ENCODE measurements at regions not wholly inside any gene's neighbourhood (a gene's known extent, or its start where the extent isn't known, plus 50 kb on each side); places are given as distances from the start of the nearest gene placed in this dataset.

GRCh38 chr5:164301708-164302107 lies 796.3 kb downstream of the MAT2B start:
- intact Hi-C loops (cut with micrococcal nuclease): no loop called here
- H3K36me3 ChIP-seq (ENCODE audit: control insufficient read depth, insufficient read depth, low read length): no peaks in the 10 kb centered on the region
- no peak overlapping the region for H3K27ac ChIP-seq (ENCODE audit: low read length)
- H3K4me1 ChIP-seq (ENCODE audit: control insufficient read depth, insufficient read depth, low read length): no peaks in the 10 kb centered on the region
- H3K4me3 ChIP-seq (ENCODE audit: low read length): no peak overlapping the region
- ATAC-seq (no peak), DNase-seq (no peak)
- Mint-ChIP-seq H3K9me3 (peaks cover 3 to 7% of the 10 kb centered on the region in 2 donors), H3K27ac (no peak overlapping the region), H3K4me3 (no peak overlapping the region), H3K4me1 (peaks cover 0 to 5% of the 10 kb centered on the region in 2 donors), H3K27me3 (ENCODE audit: low read depth in 2 of 2) (no peaks in the 10 kb centered on the region), H3K36me3 (no peaks in the 10 kb centered on the region)
- no peaks in the 10 kb centered on the region for H3K9me3 ChIP-seq (ENCODE audit: control insufficient read depth, insufficient read depth, low read length)
- WGBS (ENCODE audit: insufficient coverage): 33% methylated on average over 1 of the region's 3 CpGs
- H3K27me3 ChIP-seq (ENCODE audit: control insufficient read depth, insufficient read depth, low read length): no peaks in the 10 kb centered on the region
- TF ChIP-seq, protein P1, sequence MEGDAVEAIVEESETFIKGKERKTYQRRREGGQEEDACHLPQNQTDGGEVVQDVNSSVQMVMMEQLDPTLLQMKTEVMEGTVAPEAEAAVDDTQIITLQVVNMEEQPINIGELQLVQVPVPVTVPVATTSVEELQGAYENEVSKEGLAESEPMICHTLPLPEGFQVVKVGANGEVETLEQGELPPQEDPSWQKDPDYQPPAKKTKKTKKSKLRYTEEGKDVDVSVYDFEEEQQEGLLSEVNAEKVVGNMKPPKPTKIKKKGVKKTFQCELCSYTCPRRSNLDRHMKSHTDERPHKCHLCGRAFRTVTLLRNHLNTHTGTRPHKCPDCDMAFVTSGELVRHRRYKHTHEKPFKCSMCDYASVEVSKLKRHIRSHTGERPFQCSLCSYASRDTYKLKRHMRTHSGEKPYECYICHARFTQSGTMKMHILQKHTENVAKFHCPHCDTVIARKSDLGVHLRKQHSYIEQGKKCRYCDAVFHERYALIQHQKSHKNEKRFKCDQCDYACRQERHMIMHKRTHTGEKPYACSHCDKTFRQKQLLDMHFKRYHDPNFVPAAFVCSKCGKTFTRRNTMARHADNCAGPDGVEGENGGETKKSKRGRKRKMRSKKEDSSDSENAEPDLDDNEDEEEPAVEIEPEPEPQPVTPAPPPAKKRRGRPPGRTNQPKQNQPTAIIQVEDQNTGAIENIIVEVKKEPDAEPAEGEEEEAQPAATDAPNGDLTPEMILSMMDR (IDR thresholded peaks at IDR 0.05): no peak

DNA sequence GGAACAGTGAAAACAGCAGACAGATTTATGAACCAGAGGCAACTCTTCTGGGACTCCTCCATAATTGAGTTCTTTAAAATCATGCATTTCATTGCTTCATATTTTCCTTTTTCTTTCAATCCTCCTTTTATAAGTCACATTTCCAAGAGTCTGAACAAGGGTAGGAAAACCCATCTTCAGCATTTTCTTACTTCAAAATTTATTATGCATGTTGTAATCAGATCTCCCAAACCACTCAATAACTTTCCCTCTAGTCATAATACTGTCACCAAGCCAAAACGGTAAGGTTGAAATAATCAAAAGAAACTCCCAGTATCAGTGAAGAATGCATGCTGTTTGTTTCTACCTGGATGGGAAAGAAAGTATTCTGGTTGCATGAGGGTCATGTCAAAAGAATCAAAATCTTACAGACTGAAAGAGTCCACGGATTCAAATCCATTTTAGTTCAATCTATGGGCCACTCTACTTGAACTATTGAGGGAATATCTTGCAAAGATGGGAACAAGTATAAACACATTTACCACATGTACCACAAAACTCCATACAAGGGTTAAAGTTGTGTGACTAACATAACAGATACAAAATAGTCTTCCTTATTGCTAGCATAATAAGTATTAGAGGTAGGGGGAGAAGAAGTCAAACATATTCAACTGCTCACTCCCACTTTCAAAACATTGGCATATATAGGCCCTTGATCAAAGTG lies 797.3 kb downstream of the MAT2B start:
- no peak overlapping the region for H3K4me3 ChIP-seq (ENCODE audit: low read length)
- no peaks in the 10 kb centered on the region for H3K4me1 ChIP-seq (ENCODE audit: control insufficient read depth, insufficient read depth, low read length)
- H3K9me3 Mint-ChIP-seq: peaks cover 3 to 7% of the 10 kb centered on the region in 2 donors
- ATAC-seq (no peak), DNase-seq (no peak)
- H3K36me3 ChIP-seq (ENCODE audit: control insufficient read depth, insufficient read depth, low read length): no peaks in the 10 kb centered on the region
- H3K27me3 Mint-ChIP-seq (ENCODE audit: low read depth in 2 of 2): no peaks in the 10 kb centered on the region
- H3K4me3 Mint-ChIP-seq: no peak overlapping the region
- WGBS (ENCODE audit: insufficient coverage): 70% methylated on average over 2 of the region's 2 CpGs
- no peaks in the 10 kb centered on the region for H3K36me3 Mint-ChIP-seq
- H3K9me3 ChIP-seq (ENCODE audit: control insufficient read depth, insufficient read depth, low read length): no peaks in the 10 kb centered on the region
- H3K27me3 ChIP-seq (ENCODE audit: control insufficient read depth, insufficient read depth, low read length): no peaks in the 10 kb centered on the region
- H3K27ac Mint-ChIP-seq: no peak overlapping the region
- intact Hi-C loops (cut with micrococcal nuclease): no loop called here
- no peak overlapping the region for H3K27ac ChIP-seq (ENCODE audit: low read length)
- TF ChIP-seq, protein P1 (IDR thresholded peaks at IDR 0.05): no peak
- peaks cover 0 to 5% of the 10 kb centered on the region in 2 donors for H3K4me1 Mint-ChIP-seq

DNA sequence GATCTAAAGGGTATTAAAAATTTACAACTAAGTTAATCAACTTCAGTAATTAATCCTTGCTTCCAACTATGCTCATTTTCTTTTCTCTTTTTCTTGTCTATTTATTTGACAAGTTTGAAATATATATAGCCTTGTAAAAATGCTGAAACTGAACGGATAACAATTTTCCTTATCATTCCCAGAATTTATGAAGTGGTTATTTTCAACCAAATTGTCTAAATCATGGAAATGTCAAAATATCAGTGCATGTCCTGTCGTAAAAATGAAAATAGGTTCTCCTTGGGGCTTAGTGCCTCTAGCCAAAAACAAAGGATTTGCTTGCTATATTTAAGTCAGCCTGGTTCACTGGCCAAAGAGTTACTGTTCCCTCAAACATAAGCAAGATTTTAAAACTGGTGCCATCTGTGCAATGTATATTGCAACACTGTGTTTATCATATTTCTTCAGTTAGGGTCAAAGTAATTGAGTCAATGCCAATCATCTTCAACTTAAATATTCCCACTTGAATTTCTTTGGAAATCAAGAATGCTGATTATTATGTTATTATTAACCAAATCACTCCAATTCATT lies 798.3 kb downstream of the MAT2B start:
- H3K9me3 ChIP-seq (ENCODE audit: control insufficient read depth, insufficient read depth, low read length): no peaks in the 10 kb centered on the region
- H3K9me3 Mint-ChIP-seq: peaks cover 5 to 10% of the 10 kb centered on the region in 2 donors
- no peaks in the 10 kb centered on the region for H3K27me3 ChIP-seq (ENCODE audit: control insufficient read depth, insufficient read depth, low read length)
- no peaks in the 10 kb centered on the region for H3K36me3 ChIP-seq (ENCODE audit: control insufficient read depth, insufficient read depth, low read length)
- H3K4me1 Mint-ChIP-seq: peaks cover 0 to 5% of the 10 kb centered on the region in 2 donors
- no peak overlapping the region for H3K4me3 Mint-ChIP-seq
- no peak overlapping the region for H3K27ac Mint-ChIP-seq
- no peaks in the 10 kb centered on the region for H3K27me3 Mint-ChIP-seq (ENCODE audit: low read depth in 2 of 2)
- DNase-seq (no peak), ATAC-seq (no peak)
- 75% methylated on average over 1 of the region's 2 CpGs for WGBS (ENCODE audit: insufficient coverage)
- no peaks in the 10 kb centered on the region for H3K36me3 Mint-ChIP-seq
- intact Hi-C loops (cut with micrococcal nuclease): no loop called here
- TF ChIP-seq, protein P1 (IDR thresholded peaks at IDR 0.05): no peak
- no peaks in the 10 kb centered on the region for H3K4me1 ChIP-seq (ENCODE audit: control insufficient read depth, insufficient read depth, low read length)
- H3K4me3 ChIP-seq (ENCODE audit: low read length): no peak overlapping the region
- H3K27ac ChIP-seq (ENCODE audit: low read length): no peak overlapping the region

All from natural killer cell (primary cell).